NCI-H2081 (cell line): ENCODE measurements at regions not wholly inside any gene's neighbourhood (a gene's known extent, or its start where the extent isn't known, plus 50 kb on each side); places are given as distances from the start of the nearest gene placed in this dataset.

Experiments used
- DNase-seq, 2 experiments: peaks; one replicate each; lab custom pipeline; 2025; lab: John Stamatoyannopoulos, UW

GRCh38 chr22:27223317-27224177 lies 566.2 kb downstream of the MIAT start:
- no peak for DNase-seq

GRCh38 chr22:27224485-27225374 lies 567.3 kb downstream of the MIAT start:
- no peak for DNase-seq

DNA sequence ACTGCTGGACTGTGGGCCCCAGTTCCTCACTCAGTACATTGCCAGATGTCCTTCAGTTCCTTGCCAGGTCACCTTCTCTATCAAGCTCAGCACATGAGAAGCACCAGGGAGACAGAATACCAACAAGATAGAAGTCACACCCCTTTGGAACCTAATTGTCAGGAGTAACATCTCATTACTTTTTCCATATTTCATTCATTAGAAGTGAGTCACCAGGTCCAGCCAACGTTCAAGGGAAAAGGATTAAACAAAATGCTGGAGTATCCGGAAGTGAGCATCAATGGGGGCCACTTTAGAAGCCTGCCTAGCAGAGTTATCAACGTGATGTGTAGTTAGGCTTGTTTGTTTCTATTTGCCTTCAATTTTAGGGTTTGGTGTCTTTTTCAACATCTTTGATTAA lies 569.3 kb downstream of the MIAT start:
- DNase-seq: no peak

DNA sequence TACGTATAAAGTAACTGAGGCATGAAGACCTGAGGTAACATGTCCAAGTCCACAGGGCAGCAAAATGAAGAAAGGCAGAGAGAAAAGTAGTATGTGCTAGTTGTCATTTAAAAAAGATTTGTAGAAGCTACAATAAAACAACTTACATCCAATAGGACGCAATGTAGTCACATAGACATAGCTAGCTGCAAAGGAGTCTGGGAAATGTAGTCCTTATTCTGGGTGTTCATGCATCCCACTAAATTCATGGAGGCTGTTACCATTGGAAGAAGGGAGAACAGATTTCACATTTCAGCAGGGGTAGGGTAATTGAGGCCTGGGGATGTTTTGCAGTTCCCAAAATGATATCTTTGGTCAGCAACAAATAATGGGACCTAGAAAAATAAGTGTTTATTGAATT lies 571.4 kb downstream of the MIAT start:
- DNase-seq: no peak

DNA sequence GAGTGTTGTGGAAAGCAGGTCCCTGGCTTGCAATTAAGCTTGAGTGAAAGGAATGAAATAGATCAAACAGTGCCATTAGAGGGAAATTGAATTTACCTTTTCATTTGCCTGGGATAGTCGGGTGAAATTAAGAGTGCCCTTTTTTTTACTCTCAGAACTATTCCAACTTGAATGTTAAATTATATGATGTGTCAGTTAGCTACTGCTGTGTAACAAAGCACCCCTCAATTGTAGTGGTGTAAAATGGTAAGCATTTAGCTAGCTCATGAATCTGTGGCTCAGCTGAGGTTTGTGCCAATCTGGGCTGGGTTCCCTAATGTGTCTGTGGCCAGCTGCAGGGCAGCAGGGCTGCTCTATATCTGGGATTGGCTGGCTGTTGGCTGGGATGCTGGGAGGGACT lies 571.4 kb downstream of the MN1 start:
- DNase-seq: no peak

- no peak for DNase-seq
Observed at GRCh38 chr22:27231266-27231665, 570.3 kb downstream of the MN1 start.

DNA sequence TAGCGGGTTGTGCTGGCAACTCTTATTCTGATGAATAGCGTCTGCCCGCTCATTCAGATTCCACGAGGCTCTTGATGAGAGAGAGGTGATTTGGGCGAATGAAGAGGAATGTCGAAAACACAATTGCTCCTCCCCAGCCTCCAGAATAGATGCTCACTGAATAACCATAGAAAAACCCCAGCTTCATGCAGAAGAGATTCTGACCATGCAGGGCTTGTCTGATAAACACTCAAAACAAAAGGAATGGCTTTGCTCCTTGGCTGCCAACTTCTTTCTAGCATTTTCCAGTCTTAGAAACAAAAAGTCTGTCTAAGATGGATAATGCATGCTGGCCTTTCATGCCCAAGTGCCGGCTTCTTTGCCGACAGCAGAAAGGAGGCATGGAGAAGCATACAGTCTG lies 569.5 kb downstream of the MN1 start:
- DNase-seq: no peak

DNA sequence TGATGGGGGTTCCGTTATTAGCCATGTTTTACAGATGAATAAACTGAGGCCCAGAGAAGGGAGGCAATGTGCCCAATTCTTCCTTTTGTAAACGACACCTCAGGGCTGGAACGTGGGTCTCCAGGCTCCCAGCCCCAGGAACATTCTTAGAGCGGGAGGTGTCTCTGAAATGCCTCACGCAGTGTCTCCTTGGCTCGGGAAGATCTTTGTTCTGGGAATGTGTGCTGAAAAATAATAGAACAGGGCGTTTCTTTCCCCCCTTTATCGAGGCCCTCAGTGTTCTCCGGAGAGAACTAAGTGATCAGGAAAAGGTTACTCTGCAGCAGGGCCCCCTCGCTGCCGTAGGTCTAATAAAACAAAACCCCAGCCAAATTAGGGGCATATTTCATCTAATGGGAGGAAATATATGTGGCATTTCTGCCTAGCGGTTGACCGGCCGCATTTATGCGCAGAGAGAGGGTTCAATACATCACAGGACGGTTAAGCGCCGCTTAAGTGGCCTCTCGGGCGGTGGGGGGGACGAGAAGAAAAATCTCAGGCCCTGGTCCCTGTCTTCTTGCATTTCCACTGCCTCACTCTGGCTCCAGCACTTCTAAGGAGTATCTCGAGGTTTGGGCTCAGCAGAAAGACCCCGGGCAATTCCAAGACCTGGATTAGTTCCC lies 564.3 kb downstream of the MN1 start:
- no peak for DNase-seq

DNA sequence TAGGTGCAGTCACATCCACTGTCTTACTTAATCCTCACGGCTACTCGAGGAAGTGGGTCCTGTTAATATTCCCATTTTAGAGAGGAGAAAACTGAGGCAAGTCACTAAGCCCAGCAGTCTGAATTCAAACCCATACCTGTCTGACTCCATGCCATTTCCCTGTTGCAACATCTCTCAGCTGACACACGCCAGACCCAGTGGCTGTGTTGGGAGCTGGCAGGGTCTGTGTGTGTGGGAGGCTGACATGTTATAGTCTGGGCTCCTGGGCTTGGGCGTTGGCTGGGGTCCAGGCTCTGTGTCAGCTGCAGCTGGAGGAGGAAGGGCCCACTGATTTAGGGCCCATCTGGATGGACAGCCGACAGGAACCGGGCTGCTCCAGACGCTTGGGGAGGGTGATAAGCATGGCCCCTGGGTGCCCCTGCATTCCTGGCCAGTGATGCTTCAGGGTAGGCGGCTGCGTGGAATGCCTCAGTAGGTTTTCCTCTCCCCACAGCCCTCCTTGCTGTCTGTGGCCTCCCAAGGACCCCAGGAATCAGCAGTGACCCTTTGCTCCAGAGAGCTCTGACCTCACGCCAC lies 562.5 kb downstream of the MN1 start:
- DNase-seq: no peak

DNA sequence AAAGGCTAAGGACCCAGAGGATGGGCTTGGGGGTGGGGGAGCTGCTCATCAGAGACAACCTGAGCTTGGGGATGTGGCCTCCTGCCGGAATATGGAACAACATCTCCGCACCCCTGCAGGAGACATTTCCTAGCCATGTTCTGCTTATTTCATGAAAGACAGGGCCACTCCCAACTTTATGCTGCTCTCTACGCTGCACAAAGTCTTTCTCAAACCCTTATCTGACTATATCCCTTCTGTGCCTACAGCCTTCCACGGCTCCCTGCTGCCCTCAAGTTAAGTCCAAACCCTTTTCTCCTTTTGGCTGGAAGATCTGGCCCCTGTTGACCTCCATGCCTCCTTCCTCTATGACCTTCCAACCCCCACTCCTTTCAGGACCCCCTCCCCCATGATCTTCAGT lies 562.0 kb downstream of the MN1 start:
- no peak for DNase-seq

GRCh38 chr22:27240298-27241075 lies 561.1 kb downstream of the MN1 start:
- no peak for DNase-seq

DNA sequence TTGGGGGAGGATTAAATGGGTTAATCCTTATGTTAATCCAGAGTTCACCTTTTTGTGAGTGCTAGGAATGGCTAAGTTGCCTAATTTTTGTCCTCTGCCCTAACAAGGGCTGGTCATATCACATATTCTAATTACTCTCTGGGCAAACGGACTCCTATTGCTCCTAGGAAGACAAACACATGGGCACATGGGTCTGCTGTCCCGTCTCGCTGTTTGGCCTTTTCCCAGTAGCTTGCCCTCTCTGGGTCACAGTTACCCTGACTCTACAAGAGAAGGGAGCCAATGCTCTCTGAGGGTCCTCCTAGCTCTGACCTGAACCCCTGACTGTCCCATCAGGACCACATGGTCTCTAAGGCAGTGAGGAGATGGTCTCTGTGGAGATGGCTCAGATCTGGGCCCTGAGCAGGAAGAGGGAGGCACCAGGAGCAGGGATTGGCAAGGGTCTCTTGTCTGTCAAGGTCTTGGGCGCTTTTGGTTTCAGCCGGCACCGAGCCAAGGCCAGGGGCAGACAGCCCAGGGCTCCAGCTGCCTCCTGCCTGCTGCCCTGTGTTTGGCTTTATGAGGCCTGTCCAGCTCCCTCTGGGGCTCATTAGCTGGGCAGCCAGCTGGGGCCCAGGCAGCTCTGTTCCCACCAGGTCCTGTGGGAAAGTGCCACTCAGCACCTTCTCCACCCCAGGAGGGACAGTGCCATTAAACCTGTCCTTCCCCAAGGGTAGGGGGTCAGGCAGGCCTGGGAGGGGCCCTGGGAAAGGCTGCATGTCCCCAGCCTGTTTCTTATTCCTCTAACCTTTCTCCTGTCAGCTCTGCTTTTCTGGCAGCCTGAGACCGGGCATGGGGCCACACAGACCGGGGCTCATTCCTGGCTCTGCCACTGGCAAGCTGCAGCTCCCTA lies 559.9 kb downstream of the MN1 start:
- no peak for DNase-seq

DNA sequence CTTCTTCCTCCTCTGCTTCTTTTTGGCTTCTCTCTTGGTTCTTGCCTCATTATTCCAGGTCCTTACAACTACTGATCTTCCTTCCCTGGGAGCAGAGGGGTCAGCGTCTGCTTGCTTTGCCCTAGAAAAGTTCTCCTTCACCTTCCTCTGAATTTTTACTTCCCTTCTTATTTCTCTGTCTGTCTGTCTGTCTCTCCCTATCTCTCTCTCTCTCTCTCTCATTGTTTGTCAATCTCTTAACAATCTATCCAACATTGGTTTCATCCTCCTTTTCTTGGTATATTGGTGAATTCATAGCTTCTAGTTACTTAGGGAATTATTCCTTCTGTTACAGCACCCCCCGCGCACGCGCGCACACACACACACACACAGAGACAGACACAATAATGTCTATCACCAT lies 559.1 kb downstream of the MN1 start:
- DNase-seq: no peak

DNA sequence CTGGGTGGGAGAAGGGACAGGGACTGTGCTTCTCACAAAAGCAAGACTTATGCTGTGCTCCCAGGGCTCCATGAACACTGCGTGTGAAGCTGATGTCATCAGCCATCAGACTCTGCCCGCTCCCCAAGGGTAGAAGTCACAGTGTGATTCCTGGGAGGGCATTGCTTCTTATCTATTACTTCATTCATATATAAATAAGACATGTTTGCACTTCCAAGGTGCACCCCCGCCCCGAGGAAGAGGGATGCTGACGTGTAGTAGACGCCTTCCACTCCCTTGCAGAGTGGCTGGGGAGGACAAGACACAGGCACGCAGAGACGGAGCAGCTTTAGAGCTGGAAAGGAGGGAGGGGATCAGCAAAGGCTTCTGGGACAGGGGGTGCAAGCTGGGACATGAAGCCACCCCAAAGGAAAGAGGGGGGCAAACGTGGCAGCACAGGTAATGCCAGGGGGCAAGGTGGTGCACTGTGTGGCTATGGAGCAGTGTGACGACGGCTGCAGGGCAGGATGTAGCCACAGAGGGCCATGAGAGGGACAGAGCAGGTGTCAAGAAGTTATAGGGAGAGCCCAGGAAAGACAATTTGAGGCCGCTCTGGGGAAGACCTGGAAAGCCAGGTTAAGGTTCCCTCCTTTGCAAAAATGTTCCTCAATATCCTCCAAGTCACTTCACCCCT lies 558.5 kb downstream of the MN1 start:
- DNase-seq: no peak

DNA sequence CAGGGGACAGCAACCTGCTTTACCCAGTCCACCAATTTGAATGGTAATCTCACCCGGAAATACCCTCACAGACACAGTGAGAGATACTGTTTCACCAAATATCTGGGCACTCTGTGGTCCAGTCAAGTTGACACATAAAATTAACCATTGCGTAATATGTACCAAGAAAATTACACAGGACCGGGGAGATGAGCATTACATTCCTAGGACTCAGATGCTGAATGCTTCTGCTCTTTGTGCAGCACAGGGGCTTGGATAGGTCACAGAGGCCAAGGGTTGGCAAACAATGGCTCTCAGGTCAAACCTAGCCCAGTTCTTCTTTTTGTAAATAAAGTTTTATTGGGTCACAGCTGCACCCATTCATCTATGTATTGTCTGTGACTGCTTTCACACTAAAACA lies 557.2 kb downstream of the MN1 start:
- no peak for DNase-seq

GRCh38 chr22:27245056-27245455 lies 556.5 kb downstream of the MN1 start:
- no peak for DNase-seq

DNA sequence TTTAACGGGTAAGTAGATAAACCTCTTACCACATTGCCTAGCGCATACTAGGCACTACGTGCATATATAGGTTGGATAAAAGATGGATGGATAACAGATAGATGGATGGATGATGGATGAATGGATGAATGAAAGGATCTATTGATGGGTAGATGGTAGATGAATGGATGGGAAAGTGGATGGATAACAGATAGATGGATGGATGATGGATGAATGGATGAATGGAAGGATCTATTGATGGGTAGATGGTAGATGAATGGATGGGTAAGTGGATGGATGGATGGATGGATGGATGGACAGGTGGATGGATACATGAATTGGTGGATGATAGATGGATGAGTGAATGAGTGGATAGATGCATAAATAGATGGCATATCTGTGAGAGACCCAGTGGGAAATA lies 555.0 kb downstream of the MN1 start:
- DNase-seq: no peak

GRCh38 chr22:27247701-27248434 lies 553.7 kb downstream of the MN1 start:
- DNase-seq: no peak

- no peak for DNase-seq
Observed at GRCh38 chr22:27250418-27250817, 551.1 kb downstream of the MN1 start.
